SU-DHL-6 (cell line): ENCODE measurements at regions not wholly inside any gene's neighbourhood (a gene's known extent, or its start where the extent isn't known, plus 50 kb on each side); places are given as distances from the start of the nearest gene placed in this dataset.

Experiments used
- H2AFZ ChIP-seq: fragments of 200-600 bp; sonication (generic); 2 replicates; pipeline ENCODE4 v1.6.1; 2014; ENCODE audit warnings: low read depth, mild to moderate bottlenecking, moderate library complexity, mixed read lengths, antibody characterized with exemption, low read length; ENCODE audit not compliant: severe bottlenecking
- H3F3A ChIP-seq: fragments of 200-600 bp; shearing (Covaris generic); 2 replicates; pipeline ENCODE4 v1.6.0; 2016; ENCODE audit warnings: antibody characterized with exemption, mild to moderate bottlenecking; ENCODE audit not compliant: insufficient read depth
- H3K27ac ChIP-seq: fragments of 200-600 bp; sonication (generic); 2 replicates; pipeline ENCODE4 v1.5.1; 2016; ENCODE audit warnings: low read depth, mild to moderate bottlenecking, low read length, moderate library complexity, mixed read lengths
- H3K27me3 ChIP-seq: fragments of 200-600 bp; sonication (generic), shearing (Covaris generic); 2 replicates; pipeline ENCODE4 v1.6.0; 2014; ENCODE audit warnings: mild to moderate bottlenecking, low read length
- H3K36me3 ChIP-seq: fragments of 200-600 bp; sonication (generic); 2 replicates; pipeline ENCODE4 v1.6.1; 2014; ENCODE audit warnings: mild to moderate bottlenecking, low read length, mixed read lengths
- H3K4me2 ChIP-seq: fragments of 300-600, 200-600 bp; shearing (Covaris generic), sonication (generic); 2 replicates; pipeline ENCODE4 v1.6.0; 2014; ENCODE audit warnings: low read length, low read depth, mild to moderate bottlenecking; ENCODE audit not compliant: poor library complexity, severe bottlenecking
- H3K4me3 ChIP-seq: fragments of 200-600 bp; sonication (generic); 2 replicates; pipeline ENCODE4 v1.5.1; 2014; ENCODE audit warnings: antibody characterized with exemption, low read length, mild to moderate bottlenecking, mixed read lengths; ENCODE audit not compliant: insufficient read depth, poor library complexity, severe bottlenecking
- H3K79me2 ChIP-seq: fragments of 200-600 bp; sonication (generic); 2 replicates; pipeline ENCODE4 v1.6.1; 2014; ENCODE audit warnings: mild to moderate bottlenecking, low read length, moderate library complexity; ENCODE audit not compliant: insufficient read depth
- H3K9ac ChIP-seq: fragments of 200-600 bp; sonication (generic); 2 replicates; pipeline ENCODE4 v1.7.0; 2014; ENCODE audit warnings: mild to moderate bottlenecking, low read length
- H3K9me2 ChIP-seq: fragments of 200-600 bp; sonication (generic); replicated peaks from 2 replicates; pipeline ENCODE4 v1.6.1; 2014; ENCODE audit warnings: low read length; ENCODE audit not compliant: insufficient read depth
- H3K9me3 ChIP-seq: fragments of 200-600 bp; sonication (generic); 2 replicates; pipeline ENCODE4 v1.6.1; 2014; ENCODE audit warnings: low read length, mixed read lengths; ENCODE audit not compliant: insufficient read depth
- H4K20me1 ChIP-seq: fragments of 200-600 bp; sonication (generic); 2 replicates; pipeline ENCODE4 v1.6.1; 2014; ENCODE audit warnings: low read depth, mild to moderate bottlenecking, antibody characterized with exemption, low read length, moderate library complexity, mixed read lengths
- CTCF ChIP-seq: fragments of 200-600 bp; sonication (generic); IDR thresholded peaks from one replicate; pipeline ENCODE4 v1.5.1; 2017; ENCODE audit warnings: antibody characterized with exemption, mild to moderate bottlenecking, low read length, moderate library complexity; ENCODE audit not compliant: insufficient read depth, poor library complexity, severe bottlenecking
- EZH2phosphoT487 ChIP-seq: fragments of 200-600 bp; sonication (generic), shearing (Covaris generic); conservative IDR thresholded peaks from 2 replicates; pipeline ENCODE4 v1.6.1; 2018; ENCODE audit warnings: mild to moderate bottlenecking, antibody characterized with exemption, low read length, moderate library complexity, mixed read lengths

GRCh38 chr13:83601539-83601938 is 280.7 kb downstream of the SLITRK1 start:
- no peaks in the 10 kb centered on the region for H3K79me2 ChIP-seq
- no peak overlapping the region for H3K4me3 ChIP-seq
- H3K36me3 ChIP-seq, result no peaks in the 10 kb centered on the region
- TF ChIP-seq CTCF (no peak), EZH2phosphoT487 (no peak)
- no peaks in the 10 kb centered on the region for H3K27me3 ChIP-seq
- no peaks in the 10 kb centered on the region for H3K9me2 ChIP-seq
- H4K20me1 ChIP-seq, result no peaks in the 10 kb centered on the region
- no peak overlapping the region for H3K27ac ChIP-seq
- H3K9ac ChIP-seq, result no peak overlapping the region
- H2AFZ ChIP-seq, result no peak overlapping the region
- H3K4me2 ChIP-seq, result no peak overlapping the region
- no peaks in the 10 kb centered on the region for H3F3A ChIP-seq
- no peaks in the 10 kb centered on the region for H3K9me3 ChIP-seq

- Histone ChIP-seq H3K9me3 (no peaks in the 10 kb centered on the region), H3K36me3 (no peaks in the 10 kb centered on the region), H4K20me1 (no peaks in the 10 kb centered on the region), H3K27ac (no peak overlapping the region), H3K79me2 (no peaks in the 10 kb centered on the region), H3F3A (no peaks in the 10 kb centered on the region), H3K4me3 (no peak overlapping the region), H3K4me2 (no peak overlapping the region), H3K9ac (no peak overlapping the region), H3K9me2 (no peaks in the 10 kb centered on the region), H3K27me3 (no peaks in the 10 kb centered on the region), H2AFZ (no peak overlapping the region)
- TF ChIP-seq CTCF (no peak), EZH2phosphoT487 (no peak)
Observed at GRCh38 chr13:83592095-83592494, 290.2 kb downstream of the SLITRK1 start.

- Histone ChIP-seq H4K20me1 (no peaks in the 10 kb centered on the region), H3K27ac (no peak overlapping the region), H3K9me2 (no peaks in the 10 kb centered on the region), H3K9me3 (no peaks in the 10 kb centered on the region), H2AFZ (no peak overlapping the region), H3K27me3 (no peaks in the 10 kb centered on the region), H3K36me3 (no peaks in the 10 kb centered on the region), H3K4me3 (no peak overlapping the region), H3F3A (no peaks in the 10 kb centered on the region), H3K4me2 (no peak overlapping the region), H3K79me2 (no peaks in the 10 kb centered on the region), H3K9ac (no peak overlapping the region)
- TF ChIP-seq CTCF (no peak), EZH2phosphoT487 (no peak)
Observed at GRCh38 chr13:83589814-83590213, 292.5 kb downstream of the SLITRK1 start.

GRCh38 chr13:83577183-83577582 is 305.1 kb downstream of the SLITRK1 start:
- 0 out of 2 replicates have a peak, but pooled peaks cover 5% of the 10 kb centered on the region for H3K9me3 ChIP-seq
- H3K36me3 ChIP-seq, result no peaks in the 10 kb centered on the region
- H2AFZ ChIP-seq, result no peak overlapping the region
- H3F3A ChIP-seq, result no peaks in the 10 kb centered on the region
- H3K9me2 ChIP-seq, result 0 out of 2 replicates have a peak, but pooled peaks cover 4% of the 10 kb centered on the region
- no peak overlapping the region for H3K4me3 ChIP-seq
- H3K27ac ChIP-seq, result no peak overlapping the region
- no peaks in the 10 kb centered on the region for H3K27me3 ChIP-seq
- H3K79me2 ChIP-seq, result no peaks in the 10 kb centered on the region
- TF ChIP-seq CTCF (no peak), EZH2phosphoT487 (no peak)
- H3K9ac ChIP-seq, result no peak overlapping the region
- H4K20me1 ChIP-seq, result no peaks in the 10 kb centered on the region
- H3K4me2 ChIP-seq, result no peak overlapping the region
